KOPT-K1 (cell line): ENCODE measurements at regions not wholly inside any gene's neighbourhood (a gene's known extent, or its start where the extent isn't known, plus 50 kb on each side); places are given as distances from the start of the nearest gene placed in this dataset.

Experiments
- H3K27ac ChIP-seq: fragments of 200-600 bp; sonication (generic); 2 replicates; pipeline ENCODE4 v1.5.1; 2016; ENCODE audit warnings: antibody characterized with exemption, mild to moderate bottlenecking, low read depth, low read length; ENCODE audit not compliant: poor library complexity, severe bottlenecking
- H3K36me3 ChIP-seq: fragments of 200-600 bp; sonication (generic); 2 replicates; pipeline ENCODE4 v1.5.1; 2017; ENCODE audit warnings: antibody characterized with exemption, mild to moderate bottlenecking, low read length, moderate library complexity; ENCODE audit not compliant: insufficient read depth
- H3K9me3 ChIP-seq: fragments of 200-600 bp; sonication (generic); 2 replicates; pipeline ENCODE4 v1.5.1; 2017; ENCODE audit warnings: antibody characterized with exemption, low read length, mild to moderate bottlenecking; ENCODE audit not compliant: insufficient read depth, poor library complexity, severe bottlenecking

GRCh38 chr6:141364232-141364631, 768.5 kb upstream of the GJE1 start:
- H3K36me3 ChIP-seq, result no peaks in the 10 kb centered on the region
- no peak overlapping the region for H3K27ac ChIP-seq
- peaks cover 3% of the 10 kb centered on the region for H3K9me3 ChIP-seq

GRCh38 chr6:141361559-141361958, 771.2 kb upstream of the GJE1 start:
- Histone ChIP-seq H3K27ac (no peak overlapping the region), H3K9me3 (no peaks in the 10 kb centered on the region), H3K36me3 (no peaks in the 10 kb centered on the region)

- H3K27ac ChIP-seq, result no peak overlapping the region
These were observed 772.8 kb upstream of the GJE1 start for GRCh38 chr6:141359953-141360352.

GRCh38 chr6:141354191-141354955, 778.4 kb upstream of the GJE1 start:
- Histone ChIP-seq H3K36me3 (no peaks in the 10 kb centered on the region), H3K9me3 (no peaks in the 10 kb centered on the region), H3K27ac (no peak overlapping the region)

More at GRCh38 chr6:141359953-141360352, 772.8 kb upstream of the GJE1 start:
- Histone ChIP-seq H3K9me3 (no peaks in the 10 kb centered on the region), H3K36me3 (no peaks in the 10 kb centered on the region)

DNA sequence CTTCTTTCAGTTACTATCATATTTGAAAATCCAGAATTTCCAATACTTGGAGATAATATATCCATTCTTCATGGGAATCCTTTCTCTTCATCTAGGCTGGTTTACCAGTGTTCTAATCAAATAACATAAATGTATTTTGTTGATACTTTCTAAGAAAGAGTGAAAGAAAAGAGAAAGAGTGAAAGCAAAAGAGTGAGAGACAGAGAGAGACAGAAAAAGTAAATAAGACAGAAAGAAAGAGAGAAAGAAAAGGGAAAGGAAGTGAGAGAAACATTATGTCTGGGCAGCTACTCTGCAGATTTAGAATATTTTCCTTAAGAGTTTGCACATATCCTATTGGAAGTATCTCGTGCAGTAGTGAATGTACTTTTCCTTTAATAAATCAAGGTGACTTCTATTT, 781.0 kb upstream of the GJE1 start:
- Histone ChIP-seq H3K27ac (no peak overlapping the region), H3K36me3 (no peaks in the 10 kb centered on the region), H3K9me3 (no peaks in the 10 kb centered on the region)

GRCh38 chr6:141349710-141350109, 783.0 kb upstream of the GJE1 start:
- Histone ChIP-seq H3K36me3 (no peaks in the 10 kb centered on the region), H3K9me3 (no peaks in the 10 kb centered on the region), H3K27ac (no peak overlapping the region)

GRCh38 chr6:141347906-141348492, 784.7 kb upstream of the GJE1 start:
- Histone ChIP-seq H3K9me3 (no peaks in the 10 kb centered on the region), H3K36me3 (no peaks in the 10 kb centered on the region), H3K27ac (no peak overlapping the region)

DNA sequence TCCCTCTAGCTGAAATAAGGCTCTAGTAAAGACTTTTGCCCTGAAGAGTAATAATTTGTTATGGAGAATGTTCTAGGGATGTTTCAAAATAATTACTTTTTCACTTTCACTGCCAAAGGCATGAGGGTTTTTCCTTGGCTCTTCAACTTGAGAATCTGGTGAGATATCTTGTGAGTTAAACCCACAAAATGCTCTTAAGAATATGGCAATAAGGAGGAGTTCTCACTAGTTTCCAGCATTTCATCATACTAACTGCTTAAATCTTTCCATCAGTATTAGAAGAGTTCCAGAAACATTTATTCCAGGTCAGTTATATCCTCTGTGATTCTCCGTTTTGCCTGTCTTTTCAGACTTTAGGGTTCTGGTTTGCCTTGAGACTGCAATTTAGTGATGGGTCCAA, 785.6 kb upstream of the GJE1 start:
- H3K36me3 ChIP-seq, result no peaks in the 10 kb centered on the region
- no peaks in the 10 kb centered on the region for H3K9me3 ChIP-seq
- no peak overlapping the region for H3K27ac ChIP-seq

DNA sequence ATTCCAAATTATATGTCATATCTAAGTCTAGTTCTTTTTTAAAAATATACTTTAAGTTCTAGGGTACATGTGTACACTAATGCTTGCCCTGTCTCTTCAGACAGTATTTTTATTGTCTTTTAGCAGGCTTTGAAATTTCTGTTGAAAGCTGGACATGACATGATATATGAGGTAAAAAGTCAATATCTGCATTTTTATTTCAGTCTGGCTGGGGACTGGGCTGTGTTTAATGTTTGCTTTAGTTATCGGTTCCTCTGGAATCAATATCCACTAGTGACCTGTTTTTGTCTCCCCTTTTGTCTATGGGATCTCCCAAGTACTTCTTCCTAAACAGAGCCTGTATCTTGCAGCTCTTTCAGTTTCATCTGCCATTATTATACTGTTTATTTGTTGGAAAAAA, 786.2 kb upstream of the GJE1 start:
- no peaks in the 10 kb centered on the region for H3K9me3 ChIP-seq
- no peaks in the 10 kb centered on the region for H3K36me3 ChIP-seq
- H3K27ac ChIP-seq, result no peak overlapping the region

GRCh38 chr6:141337191-141337590, 795.5 kb upstream of the GJE1 start:
- Histone ChIP-seq H3K9me3 (no peaks in the 10 kb centered on the region), H3K36me3 (no peaks in the 10 kb centered on the region), H3K27ac (no peak overlapping the region)

DNA sequence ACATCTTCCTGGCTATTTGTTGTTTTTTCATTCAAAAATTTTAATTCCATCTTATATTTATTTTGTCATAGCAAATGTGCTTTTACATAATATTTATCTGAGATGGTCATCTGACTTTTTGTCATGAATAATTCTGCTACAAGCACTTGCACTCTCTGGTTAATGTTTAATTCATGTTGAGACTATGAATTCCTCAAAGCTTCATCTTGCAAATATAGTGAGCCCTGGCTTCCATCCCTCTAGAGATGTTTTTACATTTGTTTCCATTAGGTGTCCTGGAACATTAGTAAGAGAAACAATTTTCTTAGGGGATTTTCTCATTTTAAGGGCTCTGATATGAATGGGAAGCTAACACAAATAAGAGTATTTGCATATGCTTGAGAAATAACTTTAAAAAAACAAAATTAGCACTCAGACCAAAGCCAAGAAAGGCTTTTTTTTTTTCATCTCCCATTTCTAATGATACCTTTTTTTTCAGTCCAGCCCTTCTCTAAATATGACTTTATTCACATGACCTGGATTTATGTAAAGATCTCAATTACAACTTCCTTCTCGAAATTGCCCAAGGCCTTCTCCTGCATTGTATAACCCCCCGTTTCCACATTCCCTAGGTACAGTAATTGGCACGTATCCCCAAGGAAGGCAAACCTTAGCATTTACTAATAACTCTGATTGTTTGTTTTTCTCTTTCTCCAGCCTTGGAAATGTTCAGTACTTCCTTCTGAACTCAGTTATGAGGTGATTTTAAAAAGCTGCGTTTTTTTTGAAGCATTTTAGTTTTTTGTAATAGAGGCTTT, 797.0 kb upstream of the GJE1 start:
- Histone ChIP-seq H3K36me3 (no peaks in the 10 kb centered on the region), H3K27ac (no peak overlapping the region), H3K9me3 (no peaks in the 10 kb centered on the region)

GRCh38 chr6:141326925-141327324, 805.8 kb upstream of the GJE1 start:
- no peaks in the 10 kb centered on the region for H3K36me3 ChIP-seq
- no peak overlapping the region for H3K27ac ChIP-seq
- no peaks in the 10 kb centered on the region for H3K9me3 ChIP-seq

DNA sequence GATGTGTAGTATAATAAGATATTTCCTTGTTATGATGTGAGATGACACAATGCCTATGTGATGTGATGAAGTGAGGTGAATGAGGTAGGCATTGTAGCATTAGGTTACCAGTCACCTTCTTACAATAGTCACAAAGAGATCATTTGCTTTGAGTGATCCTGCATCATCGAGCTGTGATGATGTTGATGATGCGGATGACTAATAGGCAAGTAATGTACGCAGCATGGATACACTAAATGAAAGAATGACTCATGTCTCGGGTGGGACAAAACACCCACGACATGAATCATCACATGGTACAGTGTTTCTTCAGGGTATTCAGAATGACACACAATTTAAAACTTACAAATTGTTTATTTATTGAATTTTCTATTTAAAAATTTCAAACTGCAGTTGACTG, 806.3 kb upstream of the GJE1 start:
- H3K36me3 ChIP-seq, result no peaks in the 10 kb centered on the region
- no peak overlapping the region for H3K27ac ChIP-seq
- H3K9me3 ChIP-seq, result no peaks in the 10 kb centered on the region

GRCh38 chr6:141321493-141322347, 811.0 kb upstream of the GJE1 start:
- Histone ChIP-seq H3K27ac (no peak overlapping the region), H3K36me3 (no peaks in the 10 kb centered on the region), H3K9me3 (no peaks in the 10 kb centered on the region)

GRCh38 chr6:141316236-141316635, 816.5 kb upstream of the GJE1 start:
- Histone ChIP-seq H3K27ac (no peak overlapping the region), H3K9me3 (no peaks in the 10 kb centered on the region), H3K36me3 (no peaks in the 10 kb centered on the region)
